Astrocyte of the cerebellum (primary cell): ENCODE measurements at regions not wholly inside any gene's neighbourhood (a gene's known extent, or its start where the extent isn't known, plus 50 kb on each side); places are given as distances from the start of the nearest gene placed in this dataset.

ENCODE experiments used
- DNase-seq: peaks from one replicate; pipeline ENCODE4 v3.0.0-alpha.2; 2011; ENCODE audit warnings: low read depth
- H3K4me3 ChIP-seq: 2 replicates; pipeline ENCODE4 v1.5.1; 2011; ENCODE audit warnings: mild to moderate bottlenecking, low read depth, low read length, moderate library complexity
- in situ Hi-C: cut with HindIII; loops from 2 replicates; pipeline ENCODE4 v1.10.0; 2017; ENCODE audit warnings: low sequenced_read_pairs
- TF ChIP-seq, protein P1 (sequence below): IDR thresholded peaks from 2 replicates; pipeline ENCODE4 v1.5.1; 2012; ENCODE audit warnings: low read length, low read depth, moderate library complexity, mild to moderate bottlenecking; ENCODE audit errors: missing control alignments

DNA sequence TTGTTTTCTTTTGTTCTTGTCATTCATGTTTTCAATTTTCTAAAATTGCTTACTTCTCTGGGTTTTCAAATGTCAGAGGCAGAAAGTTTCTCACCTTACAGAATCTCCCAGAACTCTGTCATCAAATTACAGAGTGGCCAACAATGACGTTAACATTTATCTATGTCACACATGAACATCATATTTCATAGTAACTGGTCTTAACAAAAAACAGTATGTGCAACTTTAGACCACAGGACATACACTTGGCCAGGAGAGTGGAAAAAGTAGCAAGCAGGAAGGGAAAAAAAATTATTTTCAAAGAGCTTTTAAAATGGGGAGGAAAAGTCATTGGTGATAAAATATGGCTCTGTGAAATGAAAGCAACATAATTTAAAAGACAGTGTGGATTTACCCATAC lies 426.5 kb downstream of the MED13L start:
- no peak overlapping the region for H3K4me3 ChIP-seq
- no peak for DNase-seq
- in situ Hi-C loops: no loop called here
- TF ChIP-seq, protein P1, sequence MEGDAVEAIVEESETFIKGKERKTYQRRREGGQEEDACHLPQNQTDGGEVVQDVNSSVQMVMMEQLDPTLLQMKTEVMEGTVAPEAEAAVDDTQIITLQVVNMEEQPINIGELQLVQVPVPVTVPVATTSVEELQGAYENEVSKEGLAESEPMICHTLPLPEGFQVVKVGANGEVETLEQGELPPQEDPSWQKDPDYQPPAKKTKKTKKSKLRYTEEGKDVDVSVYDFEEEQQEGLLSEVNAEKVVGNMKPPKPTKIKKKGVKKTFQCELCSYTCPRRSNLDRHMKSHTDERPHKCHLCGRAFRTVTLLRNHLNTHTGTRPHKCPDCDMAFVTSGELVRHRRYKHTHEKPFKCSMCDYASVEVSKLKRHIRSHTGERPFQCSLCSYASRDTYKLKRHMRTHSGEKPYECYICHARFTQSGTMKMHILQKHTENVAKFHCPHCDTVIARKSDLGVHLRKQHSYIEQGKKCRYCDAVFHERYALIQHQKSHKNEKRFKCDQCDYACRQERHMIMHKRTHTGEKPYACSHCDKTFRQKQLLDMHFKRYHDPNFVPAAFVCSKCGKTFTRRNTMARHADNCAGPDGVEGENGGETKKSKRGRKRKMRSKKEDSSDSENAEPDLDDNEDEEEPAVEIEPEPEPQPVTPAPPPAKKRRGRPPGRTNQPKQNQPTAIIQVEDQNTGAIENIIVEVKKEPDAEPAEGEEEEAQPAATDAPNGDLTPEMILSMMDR: no peak

DNA sequence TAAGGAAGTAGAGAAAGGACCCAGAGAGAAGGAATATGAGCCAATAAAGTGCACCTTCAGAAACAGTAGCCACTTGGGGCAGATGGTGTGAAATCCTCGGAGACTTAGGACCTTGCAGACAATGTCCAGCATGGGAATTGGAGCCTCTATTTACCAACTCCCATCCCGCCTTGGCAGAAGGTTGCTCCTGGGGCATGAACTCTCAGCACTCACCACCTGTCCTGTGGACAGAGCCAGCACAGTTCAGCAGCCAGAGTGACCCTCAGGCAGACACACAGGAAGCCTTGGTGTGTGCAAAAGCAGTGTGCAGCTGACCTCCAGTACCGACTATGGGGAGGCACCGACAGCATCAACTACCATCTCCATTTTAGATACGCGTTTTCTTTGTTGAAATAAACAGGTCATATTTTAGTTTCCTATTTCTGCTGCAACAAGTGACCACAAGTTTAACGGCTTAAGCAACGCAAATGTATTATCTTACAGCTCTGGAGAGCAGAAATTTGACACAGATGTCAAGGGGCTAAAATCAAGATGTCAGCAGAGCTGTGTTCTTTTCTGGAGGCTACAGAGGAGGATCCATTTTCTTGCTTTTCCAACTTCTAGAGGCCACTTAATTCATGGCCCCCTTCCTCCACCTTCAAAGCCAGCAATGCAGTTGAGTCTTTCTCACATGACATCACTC lies 428.1 kb downstream of the MED13L start:
- TF ChIP-seq, protein P1: no peak
- no peak for DNase-seq
- no peak overlapping the region for H3K4me3 ChIP-seq
- in situ Hi-C loops: no loop called here

DNA sequence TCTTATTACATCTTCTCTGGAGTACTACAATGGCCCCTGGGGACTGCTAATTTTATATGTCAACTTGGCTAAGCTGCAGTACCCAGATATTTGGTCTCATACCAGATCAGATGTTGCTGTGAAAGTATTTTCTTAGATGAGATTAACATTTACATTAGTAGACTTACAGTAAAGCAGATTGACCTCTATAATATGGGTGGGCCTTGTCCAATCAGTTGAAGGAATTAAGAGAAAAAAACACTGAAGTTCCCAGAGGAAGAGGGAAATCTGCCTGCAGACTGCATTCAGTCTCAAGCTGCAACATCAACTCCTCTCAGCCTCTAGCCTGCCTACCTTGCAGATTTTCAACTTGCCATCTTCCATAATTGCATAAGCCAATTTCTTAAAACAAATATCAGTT lies 430.1 kb downstream of the MED13L start:
- TF ChIP-seq, protein P1: no peak
- no peak overlapping the region for H3K4me3 ChIP-seq
- in situ Hi-C loops: no loop called here
- DNase-seq: no peak

DNA sequence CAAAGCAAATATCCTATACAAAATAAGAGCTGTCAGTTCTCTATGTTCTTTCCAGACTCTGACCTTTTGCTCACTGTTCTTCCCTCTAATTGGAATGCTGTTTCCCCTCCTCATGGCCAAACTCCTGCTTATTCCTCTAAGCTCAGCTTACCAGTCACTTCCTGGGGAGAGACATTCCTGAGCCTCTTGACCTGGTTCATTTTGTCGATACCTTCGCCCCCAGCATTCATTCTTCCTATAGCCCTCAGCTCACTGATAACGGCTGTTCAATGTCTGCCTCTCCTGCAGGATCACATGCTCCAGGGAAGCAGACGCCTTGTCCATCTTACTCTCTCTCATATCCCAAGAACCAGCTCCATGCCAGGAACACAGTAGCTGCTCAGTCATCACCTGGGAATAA lies 431.0 kb downstream of the MED13L start:
- TF ChIP-seq, protein P1: no peak
- in situ Hi-C loops: no loop called here
- H3K4me3 ChIP-seq: no peak overlapping the region
- DNase-seq: no peak

DNA sequence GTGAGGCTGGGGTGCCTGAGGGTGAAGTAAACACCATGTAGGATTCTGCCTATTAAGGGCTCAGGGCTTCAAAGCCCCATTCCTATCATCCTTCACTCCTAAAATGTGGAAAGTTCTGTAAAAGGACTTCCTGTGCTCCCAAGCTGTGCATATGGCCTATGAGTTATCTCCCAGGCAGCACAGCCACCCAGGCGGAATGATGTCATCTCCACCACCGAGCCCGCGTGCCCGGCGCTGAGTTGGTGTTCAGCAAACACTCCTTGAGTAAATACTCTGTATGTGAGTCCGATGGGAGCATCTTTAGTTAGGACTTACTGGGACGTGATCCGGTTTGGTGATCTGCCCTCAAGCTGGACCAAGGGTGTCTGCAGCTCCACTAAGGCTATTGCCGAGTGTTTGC lies 437.3 kb downstream of the MED13L start:
- no peak for DNase-seq
- H3K4me3 ChIP-seq: no peak overlapping the region
- in situ Hi-C loops: no loop called here
- TF ChIP-seq, protein P1: no peak

DNA sequence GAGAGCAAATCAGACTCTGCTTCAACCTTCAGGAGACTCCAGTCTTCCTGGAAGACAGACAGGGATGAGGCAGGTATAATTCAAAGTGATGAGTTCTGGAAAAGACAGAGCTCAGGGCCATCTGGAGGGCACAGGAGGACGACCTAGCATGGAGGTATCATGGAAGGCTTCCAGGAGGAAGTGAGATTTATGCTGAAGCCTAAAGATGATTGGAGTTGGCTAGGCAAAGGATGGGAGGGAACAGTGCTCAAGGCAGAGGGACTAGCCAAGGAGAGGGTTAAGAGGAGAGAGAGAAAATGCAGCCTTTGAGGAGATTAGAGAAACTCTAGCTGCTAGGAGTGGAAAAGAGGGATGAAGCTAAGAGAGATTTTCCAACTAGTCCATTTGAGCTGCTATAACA lies 438.5 kb downstream of the MED13L start:
- H3K4me3 ChIP-seq: no peak overlapping the region
- DNase-seq: no peak
- in situ Hi-C loops: no loop called here
- TF ChIP-seq, protein P1: no peak
